ENCODE measurements at regions not wholly inside any gene's neighbourhood (a gene's known extent, or its start where the extent isn't known, plus 50 kb on each side); places are given as distances from the start of the nearest gene placed in this dataset.
"Not testable (repeated sequence)": the region's sequence is repeated elsewhere in the genome, so short reads cannot be mapped to it uniquely, and the experiment has no call there.

DNA sequence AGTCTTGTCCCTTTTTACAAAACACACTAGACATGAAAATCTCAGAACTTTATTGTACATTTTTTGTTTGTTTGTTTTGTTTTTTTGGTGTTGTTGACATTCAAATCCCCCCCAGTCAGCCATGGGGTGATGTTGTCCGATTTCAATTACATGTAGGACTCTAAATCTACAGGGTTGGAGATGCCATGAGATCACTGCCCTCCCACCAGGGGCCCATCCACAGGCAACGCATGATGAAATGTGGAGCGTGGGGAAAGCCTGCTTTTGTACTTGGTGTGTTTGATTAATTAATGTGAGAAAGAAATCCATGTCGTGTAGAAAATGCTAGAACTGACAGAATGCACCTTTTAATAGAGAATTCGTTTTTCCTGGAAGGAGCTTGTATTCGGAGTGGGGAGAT is 93.2 kb downstream of the ZNF22 start:
- H3K4me3 ChIP-seq (ENCODE audit: low read depth, low read length) = no peak overlapping the region
- TF ChIP-seq, protein P1, sequence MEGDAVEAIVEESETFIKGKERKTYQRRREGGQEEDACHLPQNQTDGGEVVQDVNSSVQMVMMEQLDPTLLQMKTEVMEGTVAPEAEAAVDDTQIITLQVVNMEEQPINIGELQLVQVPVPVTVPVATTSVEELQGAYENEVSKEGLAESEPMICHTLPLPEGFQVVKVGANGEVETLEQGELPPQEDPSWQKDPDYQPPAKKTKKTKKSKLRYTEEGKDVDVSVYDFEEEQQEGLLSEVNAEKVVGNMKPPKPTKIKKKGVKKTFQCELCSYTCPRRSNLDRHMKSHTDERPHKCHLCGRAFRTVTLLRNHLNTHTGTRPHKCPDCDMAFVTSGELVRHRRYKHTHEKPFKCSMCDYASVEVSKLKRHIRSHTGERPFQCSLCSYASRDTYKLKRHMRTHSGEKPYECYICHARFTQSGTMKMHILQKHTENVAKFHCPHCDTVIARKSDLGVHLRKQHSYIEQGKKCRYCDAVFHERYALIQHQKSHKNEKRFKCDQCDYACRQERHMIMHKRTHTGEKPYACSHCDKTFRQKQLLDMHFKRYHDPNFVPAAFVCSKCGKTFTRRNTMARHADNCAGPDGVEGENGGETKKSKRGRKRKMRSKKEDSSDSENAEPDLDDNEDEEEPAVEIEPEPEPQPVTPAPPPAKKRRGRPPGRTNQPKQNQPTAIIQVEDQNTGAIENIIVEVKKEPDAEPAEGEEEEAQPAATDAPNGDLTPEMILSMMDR (IDR thresholded peaks at IDR 0.05; ENCODE audit: low read depth, low read length) = no peak

DNA sequence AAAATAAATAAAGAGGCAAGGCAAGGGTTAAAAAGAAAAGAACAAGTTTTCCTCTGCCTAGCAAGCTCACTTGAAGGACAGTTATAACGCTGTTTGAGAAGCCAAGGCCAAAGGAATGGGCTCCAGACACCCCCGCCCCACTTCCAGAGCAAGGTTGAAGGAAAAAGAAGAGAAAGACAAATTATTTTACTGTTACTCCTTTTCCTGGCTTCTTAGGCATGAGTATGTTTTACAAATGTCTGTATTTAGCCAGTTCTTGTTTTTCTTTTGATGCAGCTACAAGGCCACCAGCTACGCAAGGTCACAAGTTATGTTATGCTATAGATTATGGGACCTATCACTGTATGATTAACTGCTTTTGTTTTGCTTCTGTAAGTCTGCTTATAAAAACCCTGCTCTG is 94.6 kb downstream of the ZNF22 start:
- TF ChIP-seq, protein P1 (IDR thresholded peaks at IDR 0.05; ENCODE audit: low read depth, low read length) = no peak
- no peak overlapping the region for H3K4me3 ChIP-seq (ENCODE audit: low read depth, low read length)

GRCh38 chr10:45096001-45096400 is 95.3 kb downstream of the ZNF22 start:
- no peak overlapping the region for H3K4me3 ChIP-seq (ENCODE audit: low read depth, low read length)
- TF ChIP-seq, protein P1 (IDR thresholded peaks at IDR 0.05; ENCODE audit: low read depth, low read length) = no peak

GRCh38 chr10:45100429-45100828 is 99.7 kb downstream of the ZNF22 start:
- TF ChIP-seq, protein P1 (IDR thresholded peaks at IDR 0.05; ENCODE audit: low read depth, low read length) = no peak
- H3K4me3 ChIP-seq (ENCODE audit: low read depth, low read length) = no peak overlapping the region

- TF ChIP-seq, protein P1 (IDR thresholded peaks at IDR 0.05; ENCODE audit: low read depth, low read length) = no peak
- no peak overlapping the region for H3K4me3 ChIP-seq (ENCODE audit: low read depth, low read length)
Observed at GRCh38 chr10:45104674-45105073, 104.0 kb downstream of the ZNF22 start.

DNA sequence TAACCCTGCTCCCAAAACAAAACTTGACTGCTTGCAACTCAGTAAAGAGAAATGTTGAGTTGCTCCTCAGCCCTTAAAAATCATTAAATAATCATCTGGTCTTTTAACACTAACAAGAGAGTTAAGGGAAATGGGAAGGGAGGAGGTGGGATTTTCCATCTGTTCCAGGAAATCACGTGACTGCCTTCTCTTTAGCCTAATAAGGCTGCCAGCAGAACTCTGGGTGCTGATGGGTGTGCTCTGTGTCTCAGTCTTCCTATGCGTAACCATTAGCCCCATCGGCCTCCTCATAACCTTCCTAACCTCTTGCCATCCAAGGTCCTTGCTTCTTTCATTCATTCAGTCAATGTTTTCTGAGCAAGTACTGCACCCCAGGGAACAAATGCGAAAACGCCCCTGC is 104.6 kb downstream of the ZNF22 start:
- H3K4me3 ChIP-seq (ENCODE audit: low read depth, low read length) = not testable (repeated sequence)

DNA sequence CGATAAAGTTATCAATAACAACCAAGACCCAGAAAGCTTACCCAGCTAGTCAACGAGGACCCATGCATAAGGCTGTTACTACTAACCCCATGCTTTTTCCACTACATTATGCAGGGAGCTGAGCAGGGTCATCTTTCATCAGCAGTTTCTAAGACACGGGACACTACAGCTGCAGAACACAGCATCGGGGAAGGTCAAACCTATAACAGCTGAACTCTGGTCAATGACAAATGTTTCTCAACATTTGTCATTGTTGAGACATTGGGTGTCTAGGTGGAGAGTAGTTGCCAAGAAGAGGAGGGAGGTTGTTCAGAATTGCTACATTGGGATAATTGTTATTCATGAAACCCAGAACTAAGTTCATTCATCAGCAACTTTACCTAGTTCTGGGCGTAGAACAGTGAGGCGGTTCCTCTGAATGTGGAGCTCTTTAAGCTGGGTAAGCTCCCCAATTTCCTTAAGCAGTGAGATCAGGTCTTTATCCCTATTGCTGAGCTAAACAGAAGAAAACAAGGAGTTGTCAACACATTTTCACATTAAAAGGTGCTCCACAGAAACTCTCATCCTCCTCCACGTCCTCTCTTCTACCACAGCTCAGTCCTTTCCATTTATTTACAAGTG is 105.6 kb downstream of the ZNF22 start:
- TF ChIP-seq, protein P1 (IDR thresholded peaks at IDR 0.05; ENCODE audit: low read depth, low read length) = no peak
- no peak overlapping the region for H3K4me3 ChIP-seq (ENCODE audit: low read depth, low read length)

- TF ChIP-seq, protein P1 (IDR thresholded peaks at IDR 0.05; ENCODE audit: low read depth, low read length) = no peak
- H3K4me3 ChIP-seq (ENCODE audit: low read depth, low read length) = no peak overlapping the region
Observed at GRCh38 chr10:45111509-45111908, 110.8 kb downstream of the ZNF22 start.

DNA sequence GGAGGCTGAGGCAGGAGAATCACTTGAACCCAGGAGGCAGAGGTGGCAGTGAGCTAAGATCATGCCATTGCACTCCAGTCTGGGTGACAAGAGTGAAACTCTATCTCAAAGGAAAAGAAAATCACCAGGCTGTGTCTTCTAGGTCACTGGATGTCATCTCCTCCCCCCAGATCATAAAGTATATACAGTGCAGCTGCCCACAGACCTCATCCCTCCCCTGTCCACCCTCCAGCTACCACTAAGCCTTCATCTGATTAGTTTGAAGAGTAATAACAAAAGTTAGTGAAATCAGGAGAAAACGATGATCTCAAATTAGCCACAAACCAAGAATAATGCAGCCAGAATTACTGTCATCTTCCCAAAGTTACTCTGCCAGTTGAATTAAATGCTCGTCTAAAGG is 117.2 kb downstream of the ZNF22 start:
- H3K4me3 ChIP-seq (ENCODE audit: low read depth, low read length) = not testable (repeated sequence)

All from WI38 (cell line).